RWPE2 (cell line): ENCODE measurements at regions not wholly inside any gene's neighbourhood (a gene's known extent, or its start where the extent isn't known, plus 50 kb on each side); places are given as distances from the start of the nearest gene placed in this dataset.

Source experiments
- ATAC-seq: fragments of 200-7000 bp; cut with Tn5 transposase; 3 replicates; pipeline ENCODE4 v1.9.1; 2021; ENCODE audit warnings: low read depth
- DNase-seq: peaks from one replicate; pipeline ENCODE4 v3.0.0-alpha.2; 2020; ENCODE audit warnings: low spot score
- H3K27ac ChIP-seq: fragments of 450-650 bp; 2 replicates; pipeline ENCODE4 v1.5.1; 2017; ENCODE audit warnings: mild to moderate bottlenecking; ENCODE audit not compliant: poor library complexity, severe bottlenecking
- H3K27me3 ChIP-seq: fragments of 250-450 bp; sonication (Bioruptor Pico); 2 replicates; pipeline ENCODE4 v1.5.1; 2021; ENCODE audit warnings: mild to moderate bottlenecking, moderate library complexity; ENCODE audit not compliant: insufficient read depth, poor library complexity, severe bottlenecking
- H3K36me3 ChIP-seq: fragments of 250-450 bp; sonication (Bioruptor Pico); 2 replicates; pipeline ENCODE4 v1.5.1; 2020; ENCODE audit warnings: low read depth, mild to moderate bottlenecking, moderate library complexity
- H3K4me1 ChIP-seq: fragments of 250-450 bp; sonication (Bioruptor Pico); 2 replicates; pipeline ENCODE4 v1.5.1; 2021; ENCODE audit warnings: mild to moderate bottlenecking, moderate library complexity; ENCODE audit not compliant: insufficient read depth, poor library complexity, severe bottlenecking
- H3K4me3 ChIP-seq: fragments of 250-450 bp; sonication (Bioruptor Pico); 2 replicates; pipeline ENCODE4 v1.5.1; 2021; ENCODE audit warnings: mild to moderate bottlenecking, moderate library complexity; ENCODE audit not compliant: severe bottlenecking
- H3K9me3 ChIP-seq: fragments of 250-450 bp; sonication (Bioruptor Pico); 2 replicates; pipeline ENCODE4 v1.5.1; 2021; ENCODE audit warnings: mild to moderate bottlenecking, moderate library complexity; ENCODE audit not compliant: severe bottlenecking
- TF ChIP-seq, protein P1 (sequence below): fragments of 450-650 bp; IDR thresholded peaks from one replicate; pipeline ENCODE4 v1.5.1; 2017; ENCODE audit warnings: mild to moderate bottlenecking, moderate library complexity; ENCODE audit not compliant: poor library complexity, severe bottlenecking

DNA sequence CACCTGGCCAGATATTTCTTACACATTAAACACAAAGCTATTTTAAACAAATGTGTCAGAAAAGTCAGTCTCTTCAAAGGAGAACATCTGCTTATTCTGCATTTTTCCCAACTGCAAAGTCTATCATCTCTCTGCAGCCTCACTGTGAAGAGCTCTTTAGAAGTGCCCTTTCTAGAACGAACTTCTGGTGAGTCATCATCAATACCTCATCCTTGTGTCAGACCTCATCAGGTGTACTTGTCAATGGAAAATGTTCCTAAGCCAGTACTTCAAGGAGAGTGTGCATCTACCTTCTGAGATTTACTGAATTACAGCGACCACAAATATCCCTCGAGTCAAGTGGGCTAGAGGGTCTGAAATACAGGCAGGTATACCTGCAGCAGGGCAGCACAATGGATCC is 457.3 kb downstream of the LRIG3 start:
- Histone ChIP-seq H3K36me3 (no peaks in the 10 kb centered on the region), H3K4me1 (peaks cover 2% of the 10 kb centered on the region), H3K9me3 (peaks cover 2% of the 10 kb centered on the region), H3K27me3 (no peaks in the 10 kb centered on the region), H3K4me3 (no peak overlapping the region), H3K27ac (no peak overlapping the region)
- DNase-seq (no peak), ATAC-seq (peak; percentile 35; the same call in 1 of the 3 replicates)
- TF ChIP-seq, protein P1, sequence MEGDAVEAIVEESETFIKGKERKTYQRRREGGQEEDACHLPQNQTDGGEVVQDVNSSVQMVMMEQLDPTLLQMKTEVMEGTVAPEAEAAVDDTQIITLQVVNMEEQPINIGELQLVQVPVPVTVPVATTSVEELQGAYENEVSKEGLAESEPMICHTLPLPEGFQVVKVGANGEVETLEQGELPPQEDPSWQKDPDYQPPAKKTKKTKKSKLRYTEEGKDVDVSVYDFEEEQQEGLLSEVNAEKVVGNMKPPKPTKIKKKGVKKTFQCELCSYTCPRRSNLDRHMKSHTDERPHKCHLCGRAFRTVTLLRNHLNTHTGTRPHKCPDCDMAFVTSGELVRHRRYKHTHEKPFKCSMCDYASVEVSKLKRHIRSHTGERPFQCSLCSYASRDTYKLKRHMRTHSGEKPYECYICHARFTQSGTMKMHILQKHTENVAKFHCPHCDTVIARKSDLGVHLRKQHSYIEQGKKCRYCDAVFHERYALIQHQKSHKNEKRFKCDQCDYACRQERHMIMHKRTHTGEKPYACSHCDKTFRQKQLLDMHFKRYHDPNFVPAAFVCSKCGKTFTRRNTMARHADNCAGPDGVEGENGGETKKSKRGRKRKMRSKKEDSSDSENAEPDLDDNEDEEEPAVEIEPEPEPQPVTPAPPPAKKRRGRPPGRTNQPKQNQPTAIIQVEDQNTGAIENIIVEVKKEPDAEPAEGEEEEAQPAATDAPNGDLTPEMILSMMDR: no peak

DNA sequence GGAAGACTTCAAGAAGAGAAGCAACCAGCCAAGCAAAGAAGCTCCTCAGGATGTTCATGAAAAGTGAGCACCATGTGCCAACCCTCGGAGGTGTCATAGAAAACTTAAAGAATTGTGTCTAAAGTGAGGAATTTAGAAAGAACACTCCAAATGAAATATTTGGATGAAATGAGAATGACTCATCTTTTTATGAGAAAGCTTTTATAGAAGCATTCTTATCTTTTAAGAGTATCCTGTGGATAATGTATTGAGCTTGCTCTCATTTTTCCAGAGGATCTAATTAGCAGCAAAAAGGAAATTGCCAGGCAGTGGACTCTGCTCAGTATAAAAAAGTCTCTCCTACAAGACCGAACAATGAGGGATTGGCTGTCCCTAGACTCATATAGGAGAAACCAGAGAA is 454.9 kb downstream of the LRIG3 start:
- ATAC-seq: peak; percentile 25; the same call in 1 of the 3 replicates
- H3K36me3 ChIP-seq: no peaks in the 10 kb centered on the region
- H3K9me3 ChIP-seq: peaks cover 2% of the 10 kb centered on the region
- no peak overlapping the region for H3K4me3 ChIP-seq
- no peak for DNase-seq
- TF ChIP-seq, protein P1: no peak
- peaks cover 2% of the 10 kb centered on the region for H3K4me1 ChIP-seq
- H3K27ac ChIP-seq: no peak overlapping the region
- H3K27me3 ChIP-seq: no peaks in the 10 kb centered on the region

DNA sequence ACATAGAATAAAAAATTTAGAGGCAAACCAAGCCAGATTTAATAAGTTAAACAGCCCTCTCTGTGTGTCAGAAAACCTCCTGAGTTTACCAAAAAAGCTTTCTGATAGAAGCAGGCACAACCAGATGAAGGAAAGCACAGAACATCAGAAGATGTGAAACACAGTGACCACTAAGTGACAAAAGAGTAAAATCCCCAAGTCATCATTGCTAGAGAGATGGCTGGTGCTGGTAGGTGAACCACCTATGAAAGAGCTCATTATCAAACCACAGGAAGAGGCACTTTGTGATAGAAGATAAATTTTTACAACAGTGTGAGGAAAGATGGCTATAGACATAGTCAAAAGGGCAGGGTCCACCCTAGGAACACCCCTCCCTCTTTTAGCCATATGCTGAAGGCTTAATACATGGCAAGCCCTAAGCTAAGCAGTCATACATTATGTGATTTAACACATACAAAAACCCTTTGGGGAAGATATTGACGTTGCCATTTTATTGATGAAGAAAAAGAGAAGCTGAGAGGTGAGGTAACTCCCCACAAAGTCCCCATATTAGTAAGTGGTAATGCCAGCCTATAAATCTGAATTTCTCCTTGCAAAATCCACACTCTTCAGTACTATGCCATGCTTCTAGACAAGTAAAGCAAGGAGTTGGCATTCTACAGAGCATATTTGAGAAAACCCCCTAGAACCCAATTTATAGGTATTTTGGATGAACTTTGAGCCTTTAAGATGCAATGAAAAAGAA is 449.9 kb downstream of the LRIG3 start:
- TF ChIP-seq, protein P1: no peak
- no peaks in the 10 kb centered on the region for H3K36me3 ChIP-seq
- no peak overlapping the region for H3K4me3 ChIP-seq
- DNase-seq: no peak
- ATAC-seq: no peak
- H3K27me3 ChIP-seq: no peaks in the 10 kb centered on the region
- no peak overlapping the region for H3K27ac ChIP-seq
- H3K4me1 ChIP-seq: peaks cover 2% of the 10 kb centered on the region
- H3K9me3 ChIP-seq: peaks cover 2% of the 10 kb centered on the region

DNA sequence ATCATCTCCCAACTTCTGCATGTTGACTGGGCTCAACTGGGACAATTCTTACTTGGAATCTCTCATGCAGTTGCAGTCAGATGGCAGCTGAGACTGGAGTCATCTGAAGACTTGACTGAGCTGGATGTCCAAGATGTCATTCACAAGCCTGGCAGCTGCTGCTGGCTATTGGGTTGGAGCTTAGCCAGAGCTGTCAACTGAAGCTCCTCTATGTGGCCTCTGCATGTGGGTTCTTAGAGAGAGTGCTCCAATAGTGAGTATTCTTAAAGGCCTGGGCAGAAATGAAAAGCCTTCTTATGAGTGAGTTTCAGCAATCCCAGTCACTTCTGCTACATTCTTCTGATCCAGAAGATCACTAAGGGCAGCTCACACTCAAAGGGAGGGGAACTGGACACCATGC is 440.9 kb downstream of the LRIG3 start:
- ATAC-seq: no peak
- DNase-seq: no peak

More for the DNA sequence above, 440.9 kb downstream of the LRIG3 start:
- no peak overlapping the region for H3K4me3 ChIP-seq
- H3K27ac ChIP-seq: no peak overlapping the region
- no peaks in the 10 kb centered on the region for H3K9me3 ChIP-seq
- TF ChIP-seq, protein P1: no peak
- no peaks in the 10 kb centered on the region for H3K36me3 ChIP-seq
- H3K4me1 ChIP-seq: no peaks in the 10 kb centered on the region
- H3K27me3 ChIP-seq: no peaks in the 10 kb centered on the region
